ENCODE measurements at regions not wholly inside any gene's neighbourhood (a gene's known extent, or its start where the extent isn't known, plus 50 kb on each side); places are given as distances from the start of the nearest gene placed in this dataset.

GRCh38 chr16:26599785-26600104, 467.0 kb upstream of the C16orf82 start:
- no peak for DNase-seq
- no peaks in the 10 kb centered on the region for H3K4me1 ChIP-seq (ENCODE audit: low read depth)
- no peaks in the 10 kb centered on the region for H3K36me3 ChIP-seq (ENCODE audit: low read depth)
- ATAC-seq, result no peak
- intact Hi-C loops (cut with DNase I, micrococcal nuclease), result no loop called here
- H3K9me3 ChIP-seq, result no peaks in the 10 kb centered on the region
- no peak overlapping the region for H3K4me3 ChIP-seq
- TF ChIP-seq CTCF (IDR thresholded peaks at IDR 0.05), result no peak

- intact Hi-C loops (cut with DNase I, micrococcal nuclease), result no loop called here
- H3K36me3 ChIP-seq (ENCODE audit: low read depth), result no peaks in the 10 kb centered on the region
- ATAC-seq (no peak), DNase-seq (no peak)
- no peak for TF ChIP-seq CTCF (IDR thresholded peaks at IDR 0.05)
- no peaks in the 10 kb centered on the region for H3K9me3 ChIP-seq
- H3K4me3 ChIP-seq, result no peak overlapping the region
- no peaks in the 10 kb centered on the region for H3K4me1 ChIP-seq (ENCODE audit: low read depth)
Observed at GRCh38 chr16:26601335-26601734, 465.4 kb upstream of the C16orf82 start.

GRCh38 chr16:26605626-26606271, 461.0 kb upstream of the C16orf82 start:
- no peak for DNase-seq
- Histone ChIP-seq H3K36me3 (ENCODE audit: low read depth) (no peaks in the 10 kb centered on the region), H3K4me1 (ENCODE audit: low read depth) (no peaks in the 10 kb centered on the region), H3K4me3 (no peak overlapping the region), H3K9me3 (no peaks in the 10 kb centered on the region)
- TF ChIP-seq CTCF (IDR thresholded peaks at IDR 0.05), result no peak
- no peak for ATAC-seq
- intact Hi-C loops (cut with DNase I, micrococcal nuclease), result no loop called here

- intact Hi-C loops (cut with DNase I, micrococcal nuclease), result no loop called here
- H3K36me3 ChIP-seq (ENCODE audit: low read depth), result no peaks in the 10 kb centered on the region
Observed at GRCh38 chr16:26606381-26607150, 460.2 kb upstream of the C16orf82 start.

GRCh38 chr16:26614237-26614841, 452.4 kb upstream of the C16orf82 start:
- Histone ChIP-seq H3K4me3 (no peak overlapping the region), H3K36me3 (ENCODE audit: low read depth) (no peaks in the 10 kb centered on the region), H3K4me1 (ENCODE audit: low read depth) (no peaks in the 10 kb centered on the region), H3K9me3 (no peaks in the 10 kb centered on the region)
- intact Hi-C loops (cut with DNase I, micrococcal nuclease), result no loop called here
- ATAC-seq (no peak), DNase-seq (no peak)
- no peak for TF ChIP-seq CTCF (IDR thresholded peaks at IDR 0.05)

More at GRCh38 chr16:26606381-26607150, 460.2 kb upstream of the C16orf82 start:
- H3K4me3 ChIP-seq, result no peak overlapping the region
- no peaks in the 10 kb centered on the region for H3K4me1 ChIP-seq (ENCODE audit: low read depth)
- no peaks in the 10 kb centered on the region for H3K9me3 ChIP-seq
- DNase-seq, result no peak
- no peak for ATAC-seq
- no peak for TF ChIP-seq CTCF (IDR thresholded peaks at IDR 0.05)
